ENCODE measurements at regions not wholly inside any gene's neighbourhood (a gene's known extent, or its start where the extent isn't known, plus 50 kb on each side); places are given as distances from the start of the nearest gene placed in this dataset.

DNA sequence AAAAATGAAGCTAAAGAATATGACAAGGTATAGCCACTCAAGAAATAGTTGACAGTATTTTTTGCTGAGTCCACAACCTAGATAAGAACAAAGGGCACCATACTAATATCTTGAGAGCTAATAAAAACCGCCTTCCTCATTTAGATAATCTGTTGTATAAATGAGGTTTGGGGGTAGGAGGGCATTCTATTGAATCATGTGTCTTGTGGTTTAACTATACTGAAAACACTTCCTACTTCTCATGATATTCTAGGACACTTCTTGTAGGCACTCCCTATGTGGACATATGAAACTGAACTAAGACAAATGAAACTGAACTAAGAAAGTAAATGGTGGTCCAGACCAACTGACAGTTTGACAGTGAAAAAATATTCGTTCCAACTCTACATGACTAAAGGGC is 1268.5 kb upstream of the C9orf72 start:
- H3K27me3 ChIP-seq, result no peaks in the 10 kb centered on the region
- ATAC-seq (no peak), DNase-seq (no peak)
- intact Hi-C loops (cut with DNase I), result no loop called here
- no peak overlapping the region for H3K4me3 ChIP-seq
- H3K4me1 ChIP-seq, result no peaks in the 10 kb centered on the region
- no peak for TF ChIP-seq POLR2A (IDR thresholded peaks at IDR 0.05)
- TF ChIP-seq, protein P1, sequence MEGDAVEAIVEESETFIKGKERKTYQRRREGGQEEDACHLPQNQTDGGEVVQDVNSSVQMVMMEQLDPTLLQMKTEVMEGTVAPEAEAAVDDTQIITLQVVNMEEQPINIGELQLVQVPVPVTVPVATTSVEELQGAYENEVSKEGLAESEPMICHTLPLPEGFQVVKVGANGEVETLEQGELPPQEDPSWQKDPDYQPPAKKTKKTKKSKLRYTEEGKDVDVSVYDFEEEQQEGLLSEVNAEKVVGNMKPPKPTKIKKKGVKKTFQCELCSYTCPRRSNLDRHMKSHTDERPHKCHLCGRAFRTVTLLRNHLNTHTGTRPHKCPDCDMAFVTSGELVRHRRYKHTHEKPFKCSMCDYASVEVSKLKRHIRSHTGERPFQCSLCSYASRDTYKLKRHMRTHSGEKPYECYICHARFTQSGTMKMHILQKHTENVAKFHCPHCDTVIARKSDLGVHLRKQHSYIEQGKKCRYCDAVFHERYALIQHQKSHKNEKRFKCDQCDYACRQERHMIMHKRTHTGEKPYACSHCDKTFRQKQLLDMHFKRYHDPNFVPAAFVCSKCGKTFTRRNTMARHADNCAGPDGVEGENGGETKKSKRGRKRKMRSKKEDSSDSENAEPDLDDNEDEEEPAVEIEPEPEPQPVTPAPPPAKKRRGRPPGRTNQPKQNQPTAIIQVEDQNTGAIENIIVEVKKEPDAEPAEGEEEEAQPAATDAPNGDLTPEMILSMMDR (IDR thresholded peaks at IDR 0.05), result no peak
- 42% methylated on average over 2 of the region's 2 CpGs for WGBS (ENCODE audit: insufficient coverage, low coverage, low lambda C conversion rate, missing lambda C conversion rate)
- H3K27ac ChIP-seq, result no peak overlapping the region
- H3K36me3 ChIP-seq, result no peaks in the 10 kb centered on the region
- H3K9me3 ChIP-seq, result no peaks in the 10 kb centered on the region

GRCh38 chr9:28847331-28847730 is 1274.0 kb upstream of the C9orf72 start:
- intact Hi-C loops (cut with DNase I), result no loop called here
- DNase-seq, result no peak
- no peaks in the 10 kb centered on the region for H3K9me3 ChIP-seq
- H3K4me1 ChIP-seq, result no peaks in the 10 kb centered on the region
- H3K27ac ChIP-seq, result no peak overlapping the region
- no peaks in the 10 kb centered on the region for H3K36me3 ChIP-seq
- TF ChIP-seq, protein P1 (IDR thresholded peaks at IDR 0.05), result no peak
- TF ChIP-seq POLR2A (IDR thresholded peaks at IDR 0.05), result no peak
- H3K27me3 ChIP-seq, result no peaks in the 10 kb centered on the region
- no peak overlapping the region for H3K4me3 ChIP-seq
- 79% methylated on average over 1 of the region's 1 CpG for WGBS (ENCODE audit: insufficient coverage, low coverage, low lambda C conversion rate, missing lambda C conversion rate)
- ATAC-seq, result no peak

GRCh38 chr9:28848671-28849070 is 1275.4 kb upstream of the C9orf72 start:
- H3K4me3 ChIP-seq, result no peak overlapping the region
- 67% methylated on average over 2 of the region's 2 CpGs for WGBS (ENCODE audit: insufficient coverage, low coverage, low lambda C conversion rate, missing lambda C conversion rate)
- ATAC-seq (no peak), DNase-seq (no peak)
- intact Hi-C loops (cut with DNase I), result no loop called here
- H3K27ac ChIP-seq, result no peak overlapping the region
- no peaks in the 10 kb centered on the region for H3K36me3 ChIP-seq
- H3K4me1 ChIP-seq, result no peaks in the 10 kb centered on the region
- no peak for TF ChIP-seq POLR2A (IDR thresholded peaks at IDR 0.05)
- TF ChIP-seq, protein P1 (IDR thresholded peaks at IDR 0.05), result no peak
- H3K27me3 ChIP-seq, result no peaks in the 10 kb centered on the region
- no peaks in the 10 kb centered on the region for H3K9me3 ChIP-seq

DNA sequence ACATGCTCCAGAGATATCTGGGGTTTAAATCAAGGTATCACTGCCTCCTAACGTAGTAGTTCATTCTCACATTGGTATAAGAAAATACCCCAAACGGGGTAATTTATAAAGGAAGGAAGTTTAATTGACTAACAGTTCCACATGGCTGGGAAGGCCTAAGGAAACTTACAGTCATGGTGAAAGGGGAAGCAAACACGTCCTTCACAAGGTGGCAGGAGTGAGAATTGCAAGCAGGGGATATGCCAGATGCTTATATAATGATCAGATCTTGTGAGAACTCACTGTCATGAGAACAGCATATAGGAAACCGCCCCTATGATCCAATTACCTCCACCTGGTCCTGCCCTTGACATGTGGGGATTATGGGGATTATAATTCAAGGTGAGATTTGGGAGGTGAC is 1280.2 kb upstream of the C9orf72 start:
- Histone ChIP-seq H3K4me3 (no peak overlapping the region), H3K27me3 (no peaks in the 10 kb centered on the region), H3K27ac (no peak overlapping the region), H3K4me1 (no peaks in the 10 kb centered on the region), H3K36me3 (no peaks in the 10 kb centered on the region), H3K9me3 (no peaks in the 10 kb centered on the region)
- TF ChIP-seq, protein P1 (IDR thresholded peaks at IDR 0.05), result no peak
- WGBS (ENCODE audit: insufficient coverage, low coverage, low lambda C conversion rate, missing lambda C conversion rate), result 18% methylated on average over 4 of the region's 4 CpGs
- intact Hi-C loops (cut with DNase I), result no loop called here
- DNase-seq, result no peak
- no peak for ATAC-seq

DNA sequence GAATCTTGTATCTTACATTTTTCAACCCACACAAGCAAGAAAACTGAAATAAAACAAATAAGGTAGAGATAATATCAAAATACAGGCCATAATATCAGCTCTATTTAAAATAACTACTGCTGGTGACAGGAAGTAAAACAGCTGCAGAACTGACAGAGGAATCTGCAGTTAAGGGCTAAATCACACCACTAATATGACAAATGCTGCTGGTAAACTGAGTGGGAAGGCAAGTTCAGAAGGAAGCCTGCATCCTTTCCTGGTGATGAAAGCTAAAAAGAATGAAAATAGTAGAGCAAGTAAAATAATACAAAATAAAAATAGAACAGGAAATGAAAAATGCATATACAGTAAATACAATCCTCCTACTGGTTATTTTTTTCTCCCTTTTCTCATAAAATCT is 1293.7 kb upstream of the C9orf72 start:
- Histone ChIP-seq H3K4me3 (no peak overlapping the region), H3K27ac (no peak overlapping the region), H3K4me1 (no peaks in the 10 kb centered on the region), H3K9me3 (no peaks in the 10 kb centered on the region), H3K27me3 (no peaks in the 10 kb centered on the region), H3K36me3 (no peaks in the 10 kb centered on the region)
- DNase-seq (no peak), ATAC-seq (no peak)
- intact Hi-C loops (cut with DNase I), result no loop called here
- TF ChIP-seq, protein P1 (IDR thresholded peaks at IDR 0.05), result no peak
- no peak for TF ChIP-seq POLR2A (IDR thresholded peaks at IDR 0.05)

Data from right lobe of liver (tissue), 6 donors.